HepG2 (cell line): ENCODE measurements at regions not wholly inside any gene's neighbourhood (a gene's known extent, or its start where the extent isn't known, plus 50 kb on each side); places are given as distances from the start of the nearest gene placed in this dataset.

Experiments used
- ATAC-seq: fragments of 200-7000 bp; cut with Tn5 transposase; 3 replicates; pipeline ENCODE4 v1.9.1; 2020; ENCODE audit warnings: mild to moderate bottlenecking, moderate library complexity
- BruUV-seq: library from RNA; stranded (reverse); fragments of 400-500 nt; replicated peaks from 2 replicates; lab custom pipeline; 2021; lab: Mats Ljungman, UMichigan
- CTCF ChIA-PET: fragments of 300-600 bp; formaldehyde crosslinking; extraction: SDS; loops from one replicate; lab custom pipeline; 2021; ENCODE audit warnings: low total read pairs, inconsistent platforms, low intra/inter-chr PET ratio; lab: Yijun Ruan, JAX
- POLR2A ChIA-PET: fragments of 350-600 bp; sonication (Branson Sonifier 250); formaldehyde crosslinking; loops from one replicate; lab custom pipeline; 2020; ENCODE audit warnings: antibody characterized with exemption, inconsistent platforms; lab: Yijun Ruan, JAX
- DNase-seq: peaks from one replicate; pipeline ENCODE4 v3.0.0-alpha.2; 2015; ENCODE audit warnings: low spot score
- FAIRE-seq: peaks from 3 replicates; lab custom pipeline; 2011; peaks lifted over from hg19 to GRCh38; lab: Jason Lieb, UNC
- H2AFZ ChIP-seq: one replicate; pipeline ENCODE4 v1.6.1; 2011; ENCODE audit warnings: low read length, inconsistent platforms
- H3K27ac ChIP-seq: fragments of 300-600 bp; 3 replicates; pipeline ENCODE4 v1.8.0; 2011; ENCODE audit warnings: mixed run types, mild to moderate bottlenecking, mixed read lengths, low read length, inconsistent platforms; ENCODE audit not compliant: insufficient read depth; ENCODE audit errors: extremely low read length
- H3K27me3 ChIP-seq, 2 experiments: fragments of 200-600 bp in 1 of 2; 2 replicates in 1 of 2; 3 replicates in 1 of 2; pipeline versions ENCODE4 v1.6.0 to v1.8.0; 2011; ENCODE audit warnings: low read length in 2 of 2, mild to moderate bottlenecking in 2 of 2, moderate library complexity in 2 of 2, inconsistent platforms in 1 of 2; ENCODE audit not compliant: insufficient read depth in 2 of 2, control insufficient read depth in 1 of 2
- H3K36me3 ChIP-seq, 2 experiments: fragments of 200-600 bp in 1 of 2; replicated peaks in 1 of 2; 2 replicates in 1 of 2; 3 replicates in 1 of 2; pipeline versions ENCODE4 v1.5.1 to v1.8.0; 2011; ENCODE audit warnings: low read length in 2 of 2, inconsistent platforms in 1 of 2; ENCODE audit not compliant: insufficient read depth in 2 of 2, control insufficient read depth in 1 of 2
- H3K4me1 ChIP-seq: 2 replicates; pipeline ENCODE4 v1.5.1; 2012; ENCODE audit warnings: low read length, inconsistent platforms; ENCODE audit not compliant: insufficient read depth
- H3K4me2 ChIP-seq: 2 replicates; pipeline ENCODE4 v1.6.0; 2011; ENCODE audit warnings: low read depth, low read length, inconsistent platforms
- H3K4me3 ChIP-seq, 3 experiments: fragments of 200-600 bp in 1 of 3; sonication (generic), shearing (Covaris generic) in 1 of 3; replicated peaks in 1 of 3; 2 replicates each; pipeline ENCODE4 v1.5.1; 2011 to 2016; ENCODE audit warnings: low read length in 3 of 3, inconsistent platforms in 2 of 3, low read depth in 2 of 3, mild to moderate bottlenecking in 2 of 3, control low read depth in 1 of 3, mixed read lengths in 1 of 3; ENCODE audit not compliant: insufficient read depth in 1 of 3
- H3K79me2 ChIP-seq: one replicate; pipeline ENCODE4 v1.6.1; 2011; ENCODE audit warnings: low read length, inconsistent platforms; ENCODE audit not compliant: insufficient read depth
- H3K9ac ChIP-seq: 2 replicates; pipeline ENCODE4 v1.6.0; 2011; ENCODE audit warnings: mild to moderate bottlenecking, low read depth, low read length, inconsistent platforms; ENCODE audit not compliant: insufficient read depth
- H3K9me3 ChIP-seq: 2 replicates; pipeline ENCODE4 v1.5.1; 2012; ENCODE audit warnings: mild to moderate bottlenecking, low read length
- H4K20me1 ChIP-seq: 2 replicates; pipeline ENCODE4 v1.6.0; 2011; ENCODE audit warnings: inconsistent platforms, mild to moderate bottlenecking, low read length, moderate library complexity; ENCODE audit not compliant: insufficient read depth
- FOXJ3 ChIP-seq: sonication (generic); formaldehyde crosslinking; IDR thresholded peaks from 2 replicates; pipeline ENCODE4 v1.4.0; 2020; ENCODE audit warnings: missing genetic modification reagents, mild to moderate bottlenecking, borderline replicate concordance
- NAIF1 ChIP-seq: sonication (generic); formaldehyde crosslinking; IDR thresholded peaks from 2 replicates; pipeline ENCODE4 v1.5.0; 2020; ENCODE audit warnings: mild to moderate bottlenecking, missing genetic modification reagents, borderline replicate concordance
- PHF8 ChIP-seq: sonication (generic); formaldehyde crosslinking; IDR thresholded peaks from 2 replicates; pipeline ENCODE4 v1.5.0; 2020; ENCODE audit warnings: missing genetic modification reagents
- SIN3B ChIP-seq: fragments of 150-350 bp; IDR thresholded peaks from 2 replicates; pipeline ENCODE4 v1.6.1; 2014; ENCODE audit warnings: low read length
- SRF ChIP-seq: IDR thresholded peaks from 2 replicates; pipeline ENCODE4 v1.6.1; 2011; ENCODE audit warnings: mild to moderate bottlenecking, low read depth, low read length, moderate library complexity
- WGBS: methylation state at CpG from one replicate; pipeline ENCODE4 v1.1.6; 2017; ENCODE audit warnings: low lambda C conversion rate; 5-methylcytosine and 5-hydroxymethylcytosine counted together
- in situ Hi-C: cut with HindIII; loops from 2 replicates; pipeline ENCODE4 v1.10.0; 2017; ENCODE audit warnings: low pct_unique_long_range_greater_than_20kb; ENCODE audit not compliant: extremely low pct_ligation_motif_present
- intact Hi-C: fragments of 100-400 bp; cut with micrococcal nuclease; formaldehyde crosslinking; loops from one replicate; pipeline ENCODE4 v1.10.0; 2022; ENCODE audit not compliant: unreplicated experiment
- TF ChIP-seq, protein P1 (sequence below), 2 experiments: sonication (generic) in 1 of 2; formaldehyde crosslinking in 1 of 2; IDR thresholded peaks; 2 replicates each; pipeline versions ENCODE4 v1.5.1 to v1.6.1; 2011 to 2020; ENCODE audit warnings: borderline replicate concordance in 1 of 2, low read depth in 1 of 2, low read length in 1 of 2, mild to moderate bottlenecking in 1 of 2, missing genetic modification reagents in 1 of 2, moderate library complexity in 1 of 2

DNA sequence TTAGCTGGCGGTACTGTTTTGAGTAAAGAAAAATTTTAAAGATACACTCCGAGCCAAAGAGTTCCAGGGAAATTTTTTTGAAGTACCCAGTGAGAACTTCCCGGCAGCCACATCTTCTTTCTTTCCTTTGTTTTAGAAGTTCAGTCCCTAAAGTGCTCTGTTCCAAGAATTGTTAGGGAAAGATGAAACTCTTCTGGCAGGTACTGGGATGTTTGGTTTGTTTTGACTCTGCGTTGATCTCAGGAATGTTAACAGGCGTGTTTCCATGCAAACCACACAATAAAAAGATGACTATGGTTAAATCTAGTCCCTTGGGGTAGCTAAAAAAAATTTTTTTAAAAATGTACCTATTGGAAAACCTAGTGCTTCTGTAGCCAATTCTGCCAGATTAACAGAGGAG is 224.7 kb upstream of the PHYHIPL start:
- in situ Hi-C loops: loop anchor here (10.0 kb wide), 2 partner anchors 283 to 673 kb away; no protein-coding TSS in a partner anchor
- no peak overlapping the region for H3K27ac ChIP-seq

DNA sequence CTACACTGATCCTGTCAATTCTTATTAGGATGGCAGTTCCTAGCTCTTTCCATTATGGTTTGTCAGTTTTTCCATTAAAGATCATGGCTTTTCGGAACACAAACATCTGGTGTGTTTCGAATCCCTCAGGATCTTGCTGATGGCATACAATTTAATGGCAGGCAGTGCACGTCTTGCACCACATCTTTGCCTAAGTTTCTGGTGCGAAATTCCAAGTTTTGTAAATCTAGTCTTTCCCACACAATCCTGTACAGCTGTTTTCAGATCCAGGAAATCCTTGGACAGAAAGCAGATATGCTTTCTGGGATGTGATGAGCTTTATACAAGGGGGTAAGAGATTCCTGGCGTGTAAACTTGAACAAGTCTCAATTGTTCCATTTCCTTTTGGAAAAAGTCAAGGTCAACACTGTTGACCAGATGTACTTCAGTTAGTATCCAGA is 224.3 kb upstream of the PHYHIPL start:
- Histone ChIP-seq H3K4me3 (no peak overlapping the region), H3K79me2 (peaks cover 8% of the 10 kb centered on the region), H3K4me1 (peaks cover 53% of the 10 kb centered on the region), H3K27ac (no peak overlapping the region), H3K4me2 (no peak overlapping the region), H4K20me1 (no peaks in the 10 kb centered on the region), H3K36me3 (no peaks in the 10 kb centered on the region), H3K9ac (no peak overlapping the region), H2AFZ (no peak overlapping the region), H3K27me3 (no peaks in the 10 kb centered on the region), H3K9me3 (no peaks in the 10 kb centered on the region)
- intact Hi-C loops (loop anchor here (1.0 to 10.0 kb wide), 7 partner anchors 55 to 673 kb away; no protein-coding TSS in a partner anchor), in situ Hi-C loops (loop anchor here (10.0 kb wide), 2 partner anchors 283 to 673 kb away; no protein-coding TSS in a partner anchor)
- ATAC-seq (no peak), DNase-seq (no peak), FAIRE-seq (no peak)
- no TSS peak for BruUV-seq
- WGBS: 75% methylated on average over 5 of the region's 5 CpGs
- TF ChIP-seq, protein P1, sequence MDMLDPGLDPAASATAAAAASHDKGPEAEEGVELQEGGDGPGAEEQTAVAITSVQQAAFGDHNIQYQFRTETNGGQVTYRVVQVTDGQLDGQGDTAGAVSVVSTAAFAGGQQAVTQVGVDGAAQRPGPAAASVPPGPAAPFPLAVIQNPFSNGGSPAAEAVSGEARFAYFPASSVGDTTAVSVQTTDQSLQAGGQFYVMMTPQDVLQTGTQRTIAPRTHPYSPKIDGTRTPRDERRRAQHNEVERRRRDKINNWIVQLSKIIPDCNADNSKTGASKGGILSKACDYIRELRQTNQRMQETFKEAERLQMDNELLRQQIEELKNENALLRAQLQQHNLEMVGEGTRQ (IDR thresholded peaks at IDR 0.05; ENCODE audit: low read depth, low read length): no peak
- TF ChIP-seq, protein P1 (CRISPR knock-in tag; IDR thresholded peaks at IDR 0.05; ENCODE audit: borderline replicate concordance): 0 out of 2 replicates have a peak, but pooled peaks have one; percentile 21
- TF ChIP-seq SIN3B: no peak
- ChIA-PET POLR2A (interaction anchor here (0.6 to 1.3 kb wide), 5 partner anchors 15 to 222 kb away, joined by 3 to 5 read pairs (median 3); no protein-coding TSS in a partner anchor), CTCF (interaction anchor here (0.8 to 1.9 kb wide), 3 partner anchors 224 to 289 kb away, joined by 3 to 28 read pairs (median 5); partner anchors contain the start of gene PHYHIPL)

More for the DNA sequence above, 224.7 kb upstream of the PHYHIPL start:
- Histone ChIP-seq H2AFZ (no peak overlapping the region), H4K20me1 (no peaks in the 10 kb centered on the region), H3K4me2 (no peak overlapping the region)
- no peak for DNase-seq
- TF ChIP-seq FOXJ3 (CRISPR knock-in tag) (no peak), PHF8 (CRISPR knock-in tag) (no peak), NAIF1 (no peak), SRF (no peak)
- TF ChIP-seq, all 625 proteins: peak for 0
- H3K4me1 ChIP-seq: peaks cover 49% of the 10 kb centered on the region
- H3K9me3 ChIP-seq: no peaks in the 10 kb centered on the region
- H3K4me3 ChIP-seq: no peak overlapping the region
- CTCF ChIA-PET: interaction anchor here (1.9 kb wide), 1 partner anchor 230 kb away, joined by 28 read pairs; no protein-coding TSS in a partner anchor
- intact Hi-C loops: loop anchor here (1.0 to 10.0 kb wide), 7 partner anchors 55 to 673 kb away; no protein-coding TSS in a partner anchor
- no peaks in the 10 kb centered on the region for H3K27me3 ChIP-seq
- peaks cover 8% of the 10 kb centered on the region for H3K79me2 ChIP-seq
- over 99% methylated on average over 5 of the region's 5 CpGs for WGBS
- POLR2A ChIA-PET: interaction anchor here (0.7 to 1.0 kb wide), 3 partner anchors 15 to 222 kb away, joined by 3 to 5 read pairs (median 3); no protein-coding TSS in a partner anchor
- H3K36me3 ChIP-seq: no peaks in the 10 kb centered on the region
- ATAC-seq (no peak), FAIRE-seq (no peak)
- H3K9ac ChIP-seq: no peak overlapping the region
- no TSS peak for BruUV-seq
